ENCODE measurements at regions not wholly inside any gene's neighbourhood (a gene's known extent, or its start where the extent isn't known, plus 50 kb on each side); places are given as distances from the start of the nearest gene placed in this dataset.

DNA sequence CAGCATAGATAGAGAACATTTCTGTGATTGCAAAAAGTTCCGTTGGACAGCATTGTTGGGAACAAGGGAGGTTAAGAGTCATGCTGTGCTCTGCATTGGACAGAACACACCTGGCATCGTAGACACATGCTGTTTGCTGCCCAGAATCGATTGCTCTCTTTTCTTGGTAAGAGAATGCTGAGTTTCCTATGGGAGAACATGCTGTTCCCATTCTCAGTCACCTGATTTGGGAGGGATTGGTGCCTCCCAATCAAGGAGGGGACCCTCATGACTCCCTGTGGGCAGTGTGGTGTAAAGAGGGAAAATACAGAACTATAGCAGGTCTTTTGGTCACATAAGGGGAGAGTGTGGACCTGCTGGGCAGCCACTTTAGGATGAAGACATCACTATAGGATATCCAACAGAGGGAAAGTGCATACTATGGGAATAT lies 555.4 kb upstream of the CLINT1 start (continued):
- no peak for TF ChIP-seq CTCF (IDR thresholded peaks at IDR 0.05)

- no peak for TF ChIP-seq TEAD1 (CRISPR knock-in tag; IDR thresholded peaks at IDR 0.05)
- TF ChIP-seq ATF1 (CRISPR knock-in tag; IDR thresholded peaks at IDR 0.05), result no peak
- TF ChIP-seq ETV6 (CRISPR knock-in tag; IDR thresholded peaks at IDR 0.05), result no peak
- no peak for TF ChIP-seq ZNF317 (CRISPR knock-in tag; IDR thresholded peaks at IDR 0.05; ENCODE audit: borderline replicate concordance, low read depth)
- no peak for TF ChIP-seq TEAD4 (CRISPR knock-in tag; IDR thresholded peaks at IDR 0.05)
- TF ChIP-seq ZNF396 (CRISPR knock-in tag; IDR thresholded peaks at IDR 0.05; ENCODE audit: borderline replicate concordance), result no peak
- TF ChIP-seq PRRX2 (CRISPR knock-in tag; IDR thresholded peaks at IDR 0.05), result no peak
- TF ChIP-seq ATF2 (CRISPR knock-in tag; IDR thresholded peaks at IDR 0.05; ENCODE audit: borderline replicate concordance, low read depth), result no peak
- TF ChIP-seq ATF3 (CRISPR knock-in tag; conservative IDR thresholded peaks at IDR 0.05), result no peak
- no peak for TF ChIP-seq ZNF121 (CRISPR knock-in tag; IDR thresholded peaks at IDR 0.05)
- no peak for TF ChIP-seq CDX4 (CRISPR knock-in tag; IDR thresholded peaks at IDR 0.05; ENCODE audit: borderline replicate concordance)
- no peak for TF ChIP-seq ZNF138 (CRISPR knock-in tag; conservative IDR thresholded peaks at IDR 0.05)
- no peaks in the 10 kb centered on the region for H3K27me3 Mint-ChIP-seq (ENCODE audit: low read depth)
- H3K4me3 Mint-ChIP-seq, result no peak overlapping the region
- ChIA-PET CTCF (no interaction called here), POLR2A (no interaction called here)
- DNase-seq (ENCODE audit: low spot score) (no peak), ATAC-seq (no peak)
- H3K36me3 Mint-ChIP-seq, result no peaks in the 10 kb centered on the region
- H3K27ac Mint-ChIP-seq, result no peak overlapping the region
- H3K4me1 Mint-ChIP-seq, result no peaks in the 10 kb centered on the region
- H3K9me3 Mint-ChIP-seq, result 0 out of 2 replicates have a peak, but pooled peaks cover under 1% of the 10 kb centered on the region
These were observed 554.3 kb upstream of the CLINT1 start for GRCh38 chr5:158413122-158413680.

GRCh38 chr5:158410976-158411375 lies 552.0 kb upstream of the CLINT1 start:
- Mint-ChIP-seq H3K27me3 (ENCODE audit: low read depth) (no peaks in the 10 kb centered on the region), H3K4me1 (no peaks in the 10 kb centered on the region), H3K36me3 (no peaks in the 10 kb centered on the region), H3K9me3 (no peaks in the 10 kb centered on the region), H3K27ac (no peak overlapping the region), H3K4me3 (no peak overlapping the region)
- ATAC-seq (no peak), DNase-seq (ENCODE audit: low spot score) (no peak)
- ChIA-PET POLR2A (no interaction called here), CTCF (no interaction called here)
- no peak for TF ChIP-seq MXD4 (CRISPR knock-in tag; IDR thresholded peaks at IDR 0.05; ENCODE audit: borderline replicate concordance)
- no peak for TF ChIP-seq TP53 (CRISPR knock-in tag; IDR thresholded peaks at IDR 0.05)
- TF ChIP-seq RELA (CRISPR knock-in tag; IDR thresholded peaks at IDR 0.05; ENCODE audit: borderline replicate concordance), result no peak
- no peak for TF ChIP-seq GTF2I (CRISPR knock-in tag; conservative IDR thresholded peaks at IDR 0.05)
- no peak for TF ChIP-seq E2F1 (CRISPR knock-in tag; IDR thresholded peaks at IDR 0.05)
- TF ChIP-seq HMGXB4 (CRISPR knock-in tag; IDR thresholded peaks at IDR 0.05), result no peak
- no peak for TF ChIP-seq AFF4 (CRISPR knock-in tag; IDR thresholded peaks at IDR 0.05; ENCODE audit: borderline replicate concordance)
- no peak for TF ChIP-seq EMX1 (CRISPR knock-in tag; IDR thresholded peaks at IDR 0.05)
- TF ChIP-seq GRHL2 (CRISPR knock-in tag; IDR thresholded peaks at IDR 0.05; ENCODE audit: insufficient replicate concordance, severe bottlenecking), result no peak

All from WTC11 (cell line).